GM21717 (cell line): ENCODE measurements at regions not wholly inside any gene's neighbourhood (a gene's known extent, or its start where the extent isn't known, plus 50 kb on each side); places are given as distances from the start of the nearest gene placed in this dataset.
"Not testable (repeated sequence)": the region's sequence is repeated elsewhere in the genome, so short reads cannot be mapped to it uniquely, and the experiment has no call there.

ENCODE experiments used
- ATAC-seq: cut with Tn5 transposase; IDR thresholded peaks from one replicate; pipeline ENCODE4 v1.9.1; 2021; ENCODE audit warnings: mild to moderate bottlenecking, moderate library complexity; ENCODE audit not compliant: unreplicated experiment

GRCh38 chr17:70905796-70906195, 736.5 kb downstream of the KCNJ2 start:
- ATAC-seq: no peak

GRCh38 chr17:70906808-70907207, 737.5 kb downstream of the KCNJ2 start:
- no peak for ATAC-seq

- no peak for ATAC-seq
Observed at GRCh38 chr17:70912716-70913485, 743.6 kb downstream of the KCNJ2 start.

GRCh38 chr17:70916469-70916868, 747.1 kb downstream of the KCNJ2 start:
- no peak for ATAC-seq

GRCh38 chr17:70919241-70919640, 749.9 kb downstream of the KCNJ2 start:
- no peak for ATAC-seq

GRCh38 chr17:70920416-70920815, 751.1 kb downstream of the KCNJ2 start:
- ATAC-seq: no peak

- ATAC-seq: no peak
Observed at GRCh38 chr17:70922268-70922667, 752.9 kb downstream of the KCNJ2 start.

- no peak for ATAC-seq
Observed at GRCh38 chr17:70924776-70925175, 755.4 kb downstream of the KCNJ2 start.

GRCh38 chr17:70929226-70929625, 759.9 kb downstream of the KCNJ2 start:
- ATAC-seq: no peak

- no peak for ATAC-seq
Observed at GRCh38 chr17:70934231-70934630, 764.9 kb downstream of the KCNJ2 start.

GRCh38 chr17:70934835-70935234, 765.5 kb downstream of the KCNJ2 start:
- ATAC-seq: no peak

- ATAC-seq: no peak
Observed at GRCh38 chr17:70936724-70937123, 767.4 kb downstream of the KCNJ2 start.

- ATAC-seq: no peak
Observed at GRCh38 chr17:70938336-70938735, 769.0 kb downstream of the KCNJ2 start.

- ATAC-seq: no peak
Observed at GRCh38 chr17:70945386-70945785, 776.1 kb downstream of the KCNJ2 start.

- ATAC-seq: no peak
Observed at GRCh38 chr17:70947215-70947614, 777.9 kb downstream of the KCNJ2 start.

- ATAC-seq: no peak
Observed at GRCh38 chr17:70947636-70948565, 778.6 kb downstream of the KCNJ2 start.

- ATAC-seq: not testable (repeated sequence)
Observed at GRCh38 chr17:70953140-70953539, 783.8 kb downstream of the KCNJ2 start.

- ATAC-seq: no peak
Observed at GRCh38 chr17:70955441-70955840, 786.1 kb downstream of the KCNJ2 start.

GRCh38 chr17:70956726-70957125, 787.4 kb downstream of the KCNJ2 start:
- ATAC-seq: no peak

GRCh38 chr17:70961341-70961740, 792.0 kb downstream of the KCNJ2 start:
- no peak for ATAC-seq

GRCh38 chr17:70968302-70968701, 799.0 kb downstream of the KCNJ2 start:
- no peak for ATAC-seq

GRCh38 chr17:70969521-70970034, 800.2 kb downstream of the KCNJ2 start:
- no peak for ATAC-seq
